CD4-positive, alpha-beta T cell treated with Interleukin-10 for 1 hour (primary cell): ENCODE measurements at regions not wholly inside any gene's neighbourhood (a gene's known extent, or its start where the extent isn't known, plus 50 kb on each side); places are given as distances from the start of the nearest gene placed in this dataset.

Source experiments
- DNase-seq: peaks from one replicate; pipeline ENCODE4 v3.0.0-alpha.2; 2020

GRCh38 chr10:33126742-33127141, 168.7 kb upstream of the ITGB1 start:
- peak; percentile 48 for DNase-seq

- DNase-seq: peak; percentile 74
Measured at GRCh38 chr10:33125522-33126517, 167.8 kb upstream of the ITGB1 start.

GRCh38 chr10:33125111-33125510, 167.1 kb upstream of the ITGB1 start:
- no peak for DNase-seq

GRCh38 chr10:33123680-33124079, 165.7 kb upstream of the ITGB1 start:
- DNase-seq: no peak

GRCh38 chr10:33122014-33122809, 164.2 kb upstream of the ITGB1 start:
- peak; percentile 21 for DNase-seq

- no peak for DNase-seq
Measured at GRCh38 chr10:33120700-33121099, 162.7 kb upstream of the ITGB1 start.

- peak; percentile 17 for DNase-seq
Measured at GRCh38 chr10:33120275-33120674, 162.2 kb upstream of the ITGB1 start.

- peak; percentile 86 for DNase-seq
Measured at GRCh38 chr10:33117816-33118215, 159.8 kb upstream of the ITGB1 start.

- DNase-seq: peak; percentile 15
Measured at GRCh38 chr10:33117230-33117629, 159.2 kb upstream of the ITGB1 start.

GRCh38 chr10:33115738-33116719, 158.0 kb upstream of the ITGB1 start:
- DNase-seq: peak; percentile 72

- DNase-seq: peak; percentile 69
Measured at GRCh38 chr10:33114451-33114952, 156.5 kb upstream of the ITGB1 start.

- DNase-seq: no peak
Measured at GRCh38 chr10:33113466-33113865, 155.4 kb upstream of the ITGB1 start.

- no peak for DNase-seq
Measured at GRCh38 chr10:33112831-33113455, 154.9 kb upstream of the ITGB1 start.

GRCh38 chr10:33111488-33112051, 153.5 kb upstream of the ITGB1 start:
- DNase-seq: no peak

GRCh38 chr10:33109788-33110469, 151.9 kb upstream of the ITGB1 start:
- DNase-seq: peak; percentile 62

GRCh38 chr10:33109384-33109783, 151.4 kb upstream of the ITGB1 start:
- no peak for DNase-seq

GRCh38 chr10:33107953-33108352, 149.9 kb upstream of the ITGB1 start:
- DNase-seq: no peak

GRCh38 chr10:33106767-33107166, 148.7 kb upstream of the ITGB1 start:
- DNase-seq: no peak

GRCh38 chr10:33103863-33104379, 145.9 kb upstream of the ITGB1 start:
- no peak for DNase-seq

GRCh38 chr10:33102071-33102470, 144.0 kb upstream of the ITGB1 start:
- no peak for DNase-seq

- no peak for DNase-seq
Measured at GRCh38 chr10:33101392-33101787, 143.4 kb upstream of the ITGB1 start.
